ENCODE measurements at regions not wholly inside any gene's neighbourhood (a gene's known extent, or its start where the extent isn't known, plus 50 kb on each side); places are given as distances from the start of the nearest gene placed in this dataset.

DNA sequence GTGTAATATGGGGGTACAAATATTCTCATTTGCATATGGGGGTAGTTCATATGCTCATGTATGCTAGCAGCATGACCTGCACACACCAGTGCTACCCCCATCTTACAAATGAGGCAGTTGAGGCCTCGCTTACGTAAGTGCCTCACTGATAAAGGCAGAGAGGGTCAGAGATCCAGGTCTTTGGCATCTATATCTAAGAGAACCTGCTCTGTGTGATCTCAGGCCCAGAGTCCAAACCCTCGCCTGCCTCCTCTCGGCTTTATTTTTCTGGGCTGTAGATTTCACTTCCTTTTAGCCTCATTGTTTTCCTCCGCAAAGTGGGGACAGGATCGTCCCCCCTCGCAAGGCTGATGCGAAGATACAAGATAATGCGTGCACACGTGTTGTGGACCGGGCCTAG is 325.2 kb downstream of the MN1 start:
- TF ChIP-seq CTCF (IDR thresholded peaks at IDR 0.05; ENCODE audit: insufficient read depth, low read depth, low read length): no peak
- TF ChIP-seq EZH2 (IDR thresholded peaks at IDR 0.05; ENCODE audit: insufficient read depth, low read length): no peak

All from astrocyte (in vitro differentiated cells and primary cell).